KG1 (cell line): ENCODE measurements at regions not wholly inside any gene's neighbourhood (a gene's known extent, or its start where the extent isn't known, plus 50 kb on each side); places are given as distances from the start of the nearest gene placed in this dataset.

Experiments used
- DNase-seq: peaks from one replicate; lab custom pipeline; 2025; lab: John Stamatoyannopoulos, UW

GRCh38 chr2:47315475-47315874, 53.6 kb upstream of the EPCAM start:
- DNase-seq: no peak

- no peak for DNase-seq
Measured at GRCh38 chr2:47313728-47314127, 55.4 kb upstream of the EPCAM start.

DNA sequence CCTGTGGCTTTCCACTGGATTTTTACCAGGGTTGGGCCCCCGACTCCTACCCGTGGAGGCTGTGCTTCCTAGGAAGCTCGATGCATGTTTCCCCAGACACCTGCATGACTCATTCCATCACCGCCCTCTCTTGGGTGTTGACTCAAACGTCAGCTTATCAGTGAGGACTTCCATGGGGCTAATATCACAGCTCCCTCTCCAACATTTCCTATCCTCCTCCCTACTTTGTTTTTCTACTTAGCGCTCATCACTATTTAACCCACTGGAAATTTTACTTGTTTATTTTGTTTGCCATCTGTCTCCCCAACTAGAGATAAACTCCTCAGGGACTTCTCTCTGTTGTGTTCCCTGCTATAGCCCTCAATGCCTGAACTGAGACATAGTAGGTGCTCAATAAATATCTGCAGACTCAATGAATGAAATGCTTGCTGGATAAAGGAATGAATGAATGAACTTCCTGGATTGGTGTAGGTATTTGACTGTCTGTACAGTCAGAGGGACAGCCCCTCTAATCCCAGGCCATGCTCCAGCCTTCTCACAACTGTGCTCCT, 55.9 kb upstream of the EPCAM start:
- DNase-seq: no peak

- DNase-seq: no peak
Measured at GRCh38 chr2:47312491-47312850, 56.6 kb upstream of the EPCAM start.

DNA sequence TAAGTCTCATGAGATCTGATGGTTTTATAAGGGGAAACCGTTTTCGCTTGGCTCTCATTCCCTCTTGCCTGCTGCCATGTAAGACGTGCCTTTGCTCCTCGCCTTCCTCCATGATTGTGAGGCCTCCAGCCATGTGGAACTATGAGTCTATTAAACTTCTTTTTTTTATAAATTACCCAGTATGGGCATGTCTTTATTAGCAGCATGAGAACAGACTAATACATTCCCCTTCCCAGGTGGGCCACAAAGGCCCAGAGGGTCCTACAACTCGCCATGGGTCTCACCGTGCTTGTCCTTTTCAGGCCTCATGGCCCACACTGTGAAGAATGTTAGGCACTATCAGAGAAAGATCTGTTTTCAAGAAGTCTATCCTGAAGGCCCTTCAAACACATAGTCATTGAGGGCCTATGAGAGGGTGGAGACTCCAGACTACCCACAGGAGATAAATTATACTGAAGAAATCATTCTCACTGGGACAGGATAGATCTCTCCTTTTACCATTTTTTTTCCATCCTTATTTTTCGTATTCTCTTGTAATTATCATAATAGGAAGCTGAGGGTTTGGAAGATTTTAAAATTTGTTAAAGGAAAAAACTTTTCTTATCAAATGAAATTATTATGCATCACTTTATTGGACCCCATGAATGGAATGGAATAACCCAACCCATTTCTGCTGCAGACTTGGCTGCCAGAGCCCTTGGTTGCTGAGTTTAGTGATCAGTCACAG, 57.2 kb upstream of the EPCAM start:
- no peak for DNase-seq

GRCh38 chr2:47310801-47311560, 58.1 kb upstream of the EPCAM start:
- DNase-seq: no peak

GRCh38 chr2:47309952-47310800, 58.9 kb upstream of the EPCAM start:
- no peak for DNase-seq

GRCh38 chr2:47309472-47309951, 59.6 kb upstream of the EPCAM start:
- no peak for DNase-seq

DNA sequence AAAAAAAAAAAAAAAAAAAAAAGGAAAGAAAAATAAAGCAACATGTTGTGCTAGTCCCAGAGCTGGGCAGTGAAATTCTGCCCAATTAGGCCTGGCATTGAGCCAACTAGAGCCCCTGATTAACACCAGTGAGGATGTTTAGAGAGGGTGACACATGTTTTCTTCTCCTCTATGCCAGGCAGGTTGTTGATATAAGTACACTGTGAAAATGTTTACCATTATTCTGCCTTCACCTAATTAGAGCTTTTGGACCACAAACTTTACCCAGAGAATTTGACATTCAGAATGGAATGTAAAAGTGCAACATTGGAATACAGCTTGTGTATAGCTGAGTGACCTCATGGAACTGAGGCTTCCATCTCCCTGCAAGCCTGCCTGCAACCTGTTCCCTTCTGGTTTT, 62.0 kb upstream of the EPCAM start:
- DNase-seq: no peak

GRCh38 chr2:47304654-47305053, 64.5 kb upstream of the EPCAM start:
- no peak for DNase-seq

DNA sequence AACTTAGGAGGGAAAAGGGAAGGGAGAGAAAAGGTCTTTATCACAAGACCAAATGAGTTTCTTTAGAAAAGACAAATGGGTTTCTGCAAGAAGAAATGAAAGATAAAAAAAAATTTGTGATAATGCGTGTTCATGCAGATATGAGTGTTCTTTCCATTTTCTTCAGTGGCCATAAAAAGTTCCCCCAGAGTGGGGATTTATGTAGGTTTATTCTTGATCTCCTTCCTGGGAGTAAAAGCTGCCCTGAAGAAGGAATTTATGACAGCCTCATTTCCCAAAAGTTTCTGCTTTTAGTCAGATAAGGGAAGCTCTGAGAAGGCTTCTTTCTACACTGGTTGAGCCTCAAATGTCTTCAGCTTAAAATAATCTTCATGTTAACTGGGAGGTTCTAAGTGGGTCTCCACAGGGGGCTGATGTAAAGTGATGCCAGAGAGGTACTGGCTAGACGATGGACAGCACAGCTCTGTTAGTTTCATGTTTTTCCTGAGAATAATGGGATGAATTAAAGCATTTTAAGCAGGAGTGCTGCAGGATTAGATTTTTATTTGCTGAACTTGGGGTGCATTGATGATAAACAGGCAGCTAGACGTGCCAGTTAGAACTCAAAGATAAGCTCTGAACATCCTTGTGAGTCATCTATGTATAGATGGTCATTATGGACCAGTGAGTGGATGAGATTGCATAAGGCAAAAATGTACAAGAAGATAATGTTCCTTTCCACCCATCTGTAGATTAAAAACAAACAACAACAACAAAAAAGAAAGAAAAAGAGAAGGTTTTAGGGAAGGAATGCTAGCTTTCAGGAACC, 65.6 kb upstream of the EPCAM start:
- no peak for DNase-seq

DNA sequence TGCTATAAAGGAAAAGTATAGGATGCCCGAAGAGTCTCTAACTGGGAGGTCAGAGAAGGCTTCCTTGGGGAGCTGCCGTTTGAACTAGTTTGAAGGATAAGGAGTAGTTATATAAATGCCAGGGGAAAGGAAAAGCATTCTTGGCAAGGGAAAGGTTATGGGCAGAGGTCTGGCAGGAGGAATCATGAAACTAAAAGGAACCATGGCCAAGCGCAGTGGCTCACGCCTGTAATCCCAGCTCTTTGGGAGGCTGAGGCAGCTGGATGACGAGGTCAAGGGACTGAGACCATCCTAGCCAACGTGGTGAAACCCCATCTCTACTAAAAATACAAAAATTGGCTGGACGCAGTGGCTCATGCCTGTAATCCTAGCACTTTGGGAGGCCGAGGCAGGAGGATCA, 66.8 kb upstream of the EPCAM start:
- DNase-seq: no peak

DNA sequence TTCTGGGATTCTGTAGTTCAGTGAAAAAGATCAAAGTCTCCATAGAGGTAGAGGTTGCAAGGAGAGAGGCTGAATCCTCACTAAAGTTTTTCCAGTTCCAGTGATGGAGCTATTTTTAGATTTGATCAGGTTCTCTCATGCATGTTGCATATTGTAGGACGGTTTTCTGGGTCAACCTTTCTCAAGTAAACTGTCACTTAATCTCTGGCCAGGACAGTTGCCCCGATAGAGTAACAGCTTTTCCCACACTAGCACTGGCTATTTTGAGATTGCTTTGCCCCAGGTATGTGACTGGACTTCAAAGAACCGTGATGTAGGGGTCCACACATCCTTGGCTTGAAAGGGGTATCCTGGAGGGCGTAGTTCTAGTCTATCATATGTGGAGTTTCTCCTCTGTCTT, 67.4 kb upstream of the EPCAM start:
- no peak for DNase-seq

DNA sequence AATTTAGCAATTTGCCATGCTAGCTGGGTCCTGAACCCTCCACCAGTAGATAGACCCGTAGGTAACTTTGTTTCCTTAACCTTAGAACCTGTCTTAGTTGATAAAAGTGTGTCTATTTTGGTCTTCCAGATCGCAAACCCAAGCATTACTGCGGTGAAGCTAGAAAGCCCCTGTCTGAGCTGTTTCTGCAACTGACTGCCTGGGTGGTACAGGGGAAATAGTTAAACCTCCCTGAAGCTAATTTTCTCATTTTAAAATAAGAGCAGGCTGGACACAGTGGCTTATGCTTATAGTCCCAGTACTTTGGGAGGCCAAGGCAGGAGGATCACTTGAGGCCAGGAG, 67.9 kb upstream of the EPCAM start:
- DNase-seq: no peak

DNA sequence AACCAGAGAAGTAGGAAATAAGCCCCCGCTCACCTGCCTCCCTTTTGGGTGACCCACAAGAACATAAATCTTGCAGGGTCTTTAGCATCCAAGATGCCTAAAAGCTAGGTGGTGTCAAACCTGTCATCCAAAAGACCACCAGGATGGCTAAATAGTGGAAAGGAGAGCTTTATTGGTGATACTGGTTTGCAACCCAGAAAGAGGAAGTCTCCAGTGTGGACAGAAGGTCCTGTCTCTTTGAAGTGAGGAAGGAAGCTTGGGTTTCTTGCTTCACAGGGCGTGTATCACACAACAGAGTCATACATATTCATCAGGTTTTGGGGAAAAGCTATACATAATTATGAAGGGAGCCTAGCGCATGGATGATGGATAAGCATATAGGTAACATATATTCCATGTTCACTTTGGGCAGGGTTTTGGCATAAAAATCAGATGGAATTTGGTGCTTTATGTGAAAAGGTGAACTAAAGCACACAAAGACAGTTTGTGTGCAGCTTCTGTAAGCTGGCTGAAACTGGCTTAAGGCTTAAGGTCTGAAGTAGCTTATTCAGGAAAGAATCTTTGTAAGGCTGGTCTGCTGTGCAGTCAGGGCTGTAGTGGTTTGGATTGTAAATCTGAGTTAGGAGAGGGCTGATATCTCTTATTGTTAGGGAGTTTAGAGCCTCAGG, 68.4 kb upstream of the EPCAM start:
- DNase-seq: peak; percentile 14

DNA sequence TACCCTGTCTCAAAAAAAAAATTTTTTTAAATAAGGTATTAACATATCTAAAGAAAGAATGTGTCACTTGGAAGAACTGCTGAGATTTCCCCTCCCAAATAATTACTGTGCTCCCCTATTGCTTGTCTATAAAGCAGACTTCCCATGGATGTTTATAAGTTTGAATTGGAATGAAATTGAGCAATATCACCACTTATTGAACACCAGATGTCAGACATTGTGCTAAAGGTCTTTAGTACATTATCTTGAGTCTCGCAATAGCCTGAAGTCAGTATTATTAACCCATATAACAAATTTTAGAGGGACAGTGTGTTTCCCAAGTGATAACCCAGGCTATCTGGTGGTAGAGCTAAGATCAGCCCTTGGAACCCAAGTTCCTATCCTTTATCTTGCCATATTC, 69.0 kb upstream of the EPCAM start:
- DNase-seq: no peak

DNA sequence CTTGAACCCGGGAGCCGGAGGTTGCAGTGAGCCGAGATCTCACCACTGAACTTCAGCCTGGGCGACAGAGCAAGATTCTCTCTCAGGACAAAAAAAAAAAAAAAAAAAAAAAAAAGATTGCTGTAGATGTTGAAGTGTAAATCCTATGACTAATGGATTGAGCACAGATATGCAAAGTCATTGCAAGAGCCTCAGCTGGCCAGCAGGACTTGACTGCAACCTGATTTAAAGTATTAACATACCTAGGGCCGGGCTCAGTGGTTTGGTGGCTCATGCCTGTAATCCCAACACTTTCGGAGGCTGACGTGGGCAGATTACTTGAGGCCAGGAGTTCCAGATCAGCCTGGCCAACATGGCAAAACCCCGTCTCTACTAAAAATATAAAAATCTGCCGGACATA, 69.6 kb upstream of the EPCAM start:
- DNase-seq: no peak

GRCh38 chr2:47298771-47299170, 70.3 kb upstream of the EPCAM start:
- DNase-seq: no peak

- no peak for DNase-seq
Measured at GRCh38 chr2:47297767-47298425, 71.2 kb upstream of the EPCAM start.

GRCh38 chr2:47295981-47296635, 73.0 kb upstream of the EPCAM start:
- DNase-seq: no peak
